ENCODE measurements at regions not wholly inside any gene's neighbourhood (a gene's known extent, or its start where the extent isn't known, plus 50 kb on each side); places are given as distances from the start of the nearest gene placed in this dataset.

DNA sequence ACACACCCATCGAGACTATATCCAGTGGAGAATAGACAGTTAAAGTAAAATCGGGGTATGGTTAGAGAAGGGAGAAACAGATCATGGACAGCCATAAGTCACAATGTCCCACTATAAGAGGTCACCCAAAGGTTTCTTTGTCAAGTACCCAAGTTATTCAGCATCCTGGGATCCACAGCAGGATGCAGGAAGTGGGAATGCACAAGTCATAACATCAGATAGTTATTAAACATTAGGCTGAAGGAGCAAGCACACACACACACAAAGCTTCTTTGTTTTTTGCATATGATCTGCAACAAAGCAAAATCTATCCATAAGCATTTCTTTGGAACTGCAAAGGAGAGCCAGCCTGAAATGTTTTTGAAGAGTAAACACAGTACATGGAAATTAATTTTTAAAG is 111.6 kb downstream of the NOC3L start:
- Histone ChIP-seq H4K91ac (replicated peaks; ENCODE audit: insufficient read length, low read length) (no peak overlapping the region), H3K4me1 (replicated peaks in 1 of 4; ENCODE audit: control insufficient read depth in 3 of 4, insufficient read depth in 4 of 4, low read length in 3 of 4) (no peaks in the 10 kb centered on the region), H3K9me3 (ENCODE audit: insufficient read depth in 2 of 2, low read depth in 1 of 2, low read length in 1 of 2) (no peaks in the 10 kb centered on the region), H3K79me1 (ENCODE audit: low read depth, low read length) (no peaks in the 10 kb centered on the region), H3K18ac (ENCODE audit: extremely low read depth, low read length) (no peak overlapping the region), H3K79me2 (ENCODE audit: control insufficient read depth in 1 of 2, insufficient read depth in 2 of 2, low read length in 2 of 2) (no peaks in the 10 kb centered on the region), H4K8ac (ENCODE audit: extremely low read depth, insufficient read depth, low read length) (no peak overlapping the region), H2BK12ac (ENCODE audit: low read depth, low read length) (no peak overlapping the region), H3K23ac (ENCODE audit: insufficient read length) (no peak overlapping the region), H2AFZ (ENCODE audit: low read length) (no peak overlapping the region), H3K27me3 (replicated peaks in 1 of 4; ENCODE audit: control insufficient read depth in 3 of 4, extremely low read depth in 1 of 4, insufficient read depth in 3 of 4, low read length in 3 of 4) (no peaks in the 10 kb centered on the region), H2BK15ac (ENCODE audit: low read length) (no peak overlapping the region), H3K27ac (ENCODE audit: low read depth, low read length) (no peak overlapping the region), H3K4me3 (ENCODE audit: extremely low read depth in 1 of 4, insufficient read depth in 2 of 4, low read depth in 3 of 4, low read length in 4 of 4) (no peak overlapping the region), H3K14ac (ENCODE audit: insufficient read length) (no peak overlapping the region), H2BK20ac (ENCODE audit: low read length) (no peak overlapping the region), H3K36me3 (ENCODE audit: control insufficient read depth in 2 of 4, insufficient read depth in 4 of 4, low read length in 3 of 4) (no peaks in the 10 kb centered on the region), H2BK5ac (ENCODE audit: low read depth, low read length) (no peak overlapping the region), H3K23me2 (ENCODE audit: low read depth, low read length) (no peaks in the 10 kb centered on the region), H3K4ac (replicated peaks; ENCODE audit: insufficient read length, low read depth, low read length) (no peak overlapping the region), H3K4me2 (ENCODE audit: insufficient read depth in 1 of 2, low read depth in 2 of 2, low read length in 2 of 2) (no peak overlapping the region), H3K9ac (replicated peaks in 1 of 4; ENCODE audit: extremely low read depth in 1 of 4, low read depth in 3 of 4, low read length in 3 of 4) (no peak overlapping the region), H4K5ac (ENCODE audit: insufficient read length, low read depth, low read length) (no peak overlapping the region), H4K20me1 (replicated peaks in 1 of 2; ENCODE audit: control insufficient read depth in 1 of 2, insufficient read depth in 2 of 2, low read length in 2 of 2) (no peaks in the 10 kb centered on the region), H3K56ac (replicated peaks; ENCODE audit: insufficient read length, low read depth, low read length) (no peak overlapping the region), H2AK5ac (ENCODE audit: low read depth, low read length) (no peak overlapping the region), H2BK120ac (replicated peaks; ENCODE audit: low read depth, low read length) (no peak overlapping the region)
- CTCF ChIA-PET (ENCODE audit: partially characterized antibody), result no interaction called here
- 88% methylated on average over 2 of the region's 2 CpGs; no CpG with 5 or more reads in 1 of the 2 experiments for WGBS, 2 experiments (ENCODE audit: extremely low coverage in 1 of 2, insufficient coverage in 1 of 2, insufficient read length in 1 of 2, insufficient replicate concordance in 2 of 2, low coverage in 1 of 2, low lambda C conversion rate in 2 of 2, missing lambda C conversion rate in 1 of 2)
- TF ChIP-seq SP4 (IDR thresholded peaks at IDR 0.05; ENCODE audit: low read length) (no peak), RXRA (IDR thresholded peaks at IDR 0.05; ENCODE audit: insufficient read depth, low read depth, low read length) (no peak), MAFK (IDR thresholded peaks at IDR 0.05; ENCODE audit: low read depth, low read length) (no peak), TAF7 (optimal IDR thresholded peaks at IDR 0.05; ENCODE audit: borderline replicate concordance, low read depth, low read length) (no peak), CHD2 (IDR thresholded peaks at IDR 0.05; ENCODE audit: low read length) (no peak), SIN3A (conservative IDR thresholded peaks at IDR 0.05 in 1 of 2, IDR thresholded peaks at IDR 0.05 in 1 of 2; ENCODE audit: low read depth in 1 of 2, low read length in 2 of 2) (no peak), CHD1 (IDR thresholded peaks at IDR 0.05; ENCODE audit: low read depth, low read length) (no peak), EGR1 (IDR thresholded peaks at IDR 0.05; ENCODE audit: borderline replicate concordance, low read depth, low read length) (no peak)
- TF ChIP-seq, protein P1, sequence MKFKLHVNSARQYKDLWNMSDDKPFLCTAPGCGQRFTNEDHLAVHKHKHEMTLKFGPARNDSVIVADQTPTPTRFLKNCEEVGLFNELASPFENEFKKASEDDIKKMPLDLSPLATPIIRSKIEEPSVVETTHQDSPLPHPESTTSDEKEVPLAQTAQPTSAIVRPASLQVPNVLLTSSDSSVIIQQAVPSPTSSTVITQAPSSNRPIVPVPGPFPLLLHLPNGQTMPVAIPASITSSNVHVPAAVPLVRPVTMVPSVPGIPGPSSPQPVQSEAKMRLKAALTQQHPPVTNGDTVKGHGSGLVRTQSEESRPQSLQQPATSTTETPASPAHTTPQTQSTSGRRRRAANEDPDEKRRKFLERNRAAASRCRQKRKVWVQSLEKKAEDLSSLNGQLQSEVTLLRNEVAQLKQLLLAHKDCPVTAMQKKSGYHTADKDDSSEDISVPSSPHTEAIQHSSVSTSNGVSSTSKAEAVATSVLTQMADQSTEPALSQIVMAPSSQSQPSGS (IDR thresholded peaks at IDR 0.05; ENCODE audit: low read length), result no peak
- DNase-seq (ENCODE audit: low read depth in 1 of 2, low spot score in 2 of 2) (no peak), FAIRE-seq (no peak)
- POLR2A ChIA-PET (ENCODE audit: partially characterized antibody), result no interaction called here

All from H1 (cell line).